ENCODE measurements at regions not wholly inside any gene's neighbourhood (a gene's known extent, or its start where the extent isn't known, plus 50 kb on each side); places are given as distances from the start of the nearest gene placed in this dataset.

- ATAC-seq (replicated peaks in 6 of 8) = no peak
- H3K27ac ChIP-seq = no peak overlapping the region
- WGBS, 10 experiments = 68 to 100% (median 85%) methylated on average over 2 to 6 of the region's 7 CpGs; no CpG with 5 or more reads in 1 of the 10 experiments
- peaks cover 8% of the 10 kb centered on the region in 2 donors for H3K4me1 ChIP-seq (replicated peaks in 1 of 2)
- in situ Hi-C loops (cut with MboI; ENCODE audit: low pct_unique_long_range_greater_than_20kb in 2 of 9, low sequenced_read_pairs in 9 of 9, unreplicated experiment in 9 of 9) = no loop called here
- H3K4me3 ChIP-seq = no peak overlapping the region
These were observed 173.0 kb downstream of the SP3 start for GRCh38 chr2:173792166-173792565.

DNA sequence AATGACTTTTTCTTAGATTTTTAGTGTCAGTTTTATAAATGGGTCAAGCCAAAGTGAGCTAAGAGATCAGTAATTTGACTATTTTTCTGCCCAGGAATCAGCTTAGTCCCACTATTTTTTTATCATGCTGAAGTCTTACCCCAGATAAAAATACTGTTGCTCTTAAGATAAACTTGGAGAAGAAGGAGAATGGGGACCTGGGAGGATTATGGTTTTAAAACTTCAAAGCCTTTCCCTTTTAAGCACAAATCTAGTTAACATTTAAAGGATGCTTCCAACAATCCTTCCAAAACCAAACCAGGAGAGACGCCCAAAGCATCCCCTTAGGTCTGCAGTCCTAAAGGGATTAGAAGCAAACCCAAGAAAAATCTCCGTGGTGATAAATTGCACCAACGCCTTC lies 172.4 kb downstream of the SP3 start:
- ATAC-seq (replicated peaks in 6 of 8) = no peak
- Histone ChIP-seq H3K4me1 (replicated peaks in 1 of 2) (peaks cover 8 to 13% of the 10 kb centered on the region in 2 donors), H3K27ac (no peak overlapping the region), H3K4me3 (no peak overlapping the region)
- in situ Hi-C loops (cut with MboI; ENCODE audit: low pct_unique_long_range_greater_than_20kb in 2 of 9, low sequenced_read_pairs in 9 of 9, unreplicated experiment in 9 of 9) = no loop called here
- WGBS, 10 experiments = 7 to 100% (median 82%) methylated on average over 2 to 3 of the region's 3 CpGs; no CpG with 5 or more reads in 2 of the 10 experiments

GRCh38 chr2:173793709-173794565 lies 171.2 kb downstream of the SP3 start:
- in situ Hi-C loops (cut with MboI; ENCODE audit: low pct_unique_long_range_greater_than_20kb in 2 of 9, low sequenced_read_pairs in 9 of 9, unreplicated experiment in 9 of 9) = no loop called here
- H3K4me1 ChIP-seq (replicated peaks in 1 of 2) = peaks cover 8 to 13% of the 10 kb centered on the region in 2 donors
- 54 to 100% (median 79%) methylated on average over 1 to 12 of the region's 12 CpGs for whole genome bisulfite sequencing, 10 experiments
- no peak overlapping the region for H3K4me3 ChIP-seq
- H3K27ac ChIP-seq = no peak overlapping the region
- ATAC-seq (replicated peaks in 6 of 8) = peak in 1 of 8 experiments; percentile 59

GRCh38 chr2:173797586-173798263 lies 167.4 kb downstream of the SP3 start:
- Histone ChIP-seq H3K27ac (no peak overlapping the region), H3K4me1 (replicated peaks in 1 of 2) (peaks cover 4 to 13% of the 10 kb centered on the region in 2 donors), H3K4me3 (no peak overlapping the region)
- in situ Hi-C loops (cut with MboI; ENCODE audit: low pct_unique_long_range_greater_than_20kb in 2 of 9, low sequenced_read_pairs in 9 of 9, unreplicated experiment in 9 of 9) = no loop called here
- peak in 1 of 8 experiments; percentile 21 for ATAC-seq (replicated peaks in 6 of 8)
- WGBS, 10 experiments = 60 to 100% (median 80%) methylated on average over 1 to 4 of the region's 4 CpGs; no CpG with 5 or more reads in 3 of the 10 experiments

DNA sequence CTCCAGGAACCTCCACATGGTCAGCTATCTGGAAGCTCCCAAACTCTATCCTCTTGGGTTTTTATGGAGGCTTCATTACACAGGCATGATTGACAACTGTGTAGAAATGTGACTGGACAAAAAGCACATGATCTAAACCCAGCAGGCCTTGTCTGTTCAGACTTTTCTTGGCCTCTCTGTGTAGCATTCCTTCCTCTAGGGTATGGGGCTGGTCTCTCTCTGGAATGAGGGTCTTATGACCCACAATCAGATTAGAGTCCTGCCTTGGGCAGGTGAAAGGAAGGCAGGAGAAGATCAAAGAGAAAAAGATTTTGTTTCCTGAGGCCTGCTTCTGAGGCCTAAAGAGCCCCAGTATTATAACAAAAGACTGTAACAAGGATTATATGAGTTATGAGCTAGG lies 162.7 kb downstream of the SP3 start:
- no peak overlapping the region for H3K4me3 ChIP-seq
- in situ Hi-C loops (cut with MboI; ENCODE audit: low pct_unique_long_range_greater_than_20kb in 2 of 9, low sequenced_read_pairs in 9 of 9, unreplicated experiment in 9 of 9) = no loop called here
- no peak overlapping the region for H3K27ac ChIP-seq
- no peak for ATAC-seq (replicated peaks in 6 of 8)
- H3K4me1 ChIP-seq (replicated peaks in 1 of 2) = peaks cover 0 to 9% of the 10 kb centered on the region in 2 donors

DNA sequence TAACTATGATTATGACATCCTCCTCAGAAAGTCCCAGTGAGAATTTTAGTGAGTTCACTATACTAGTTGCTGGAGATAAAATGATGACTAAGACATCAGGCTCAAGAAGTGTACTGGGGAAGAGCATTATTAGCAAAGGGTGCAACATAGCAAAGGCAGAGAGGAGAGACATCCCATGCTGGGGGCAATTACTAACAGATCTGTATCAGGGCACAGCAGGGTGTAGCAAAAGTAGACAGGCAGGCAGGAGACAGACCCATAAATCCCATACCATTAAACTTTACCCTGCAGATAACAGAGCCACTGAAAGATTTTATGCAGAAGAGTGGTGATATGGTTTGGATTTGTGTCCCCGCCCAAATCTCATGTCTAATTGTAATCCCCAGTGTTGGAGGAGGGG lies 161.7 kb downstream of the SP3 start:
- WGBS, 10 experiments = 86 to 100% (median 100%) methylated on average over 1 of the region's 1 CpG; no CpG with 5 or more reads in 7 of the 10 experiments
- no peak overlapping the region for H3K4me3 ChIP-seq
- H3K27ac ChIP-seq = no peak overlapping the region
- H3K4me1 ChIP-seq (replicated peaks in 1 of 2) = peaks cover 0 to 6% of the 10 kb centered on the region in 2 donors
- peak in 2 of 8 experiments; percentile 46 to 62 for ATAC-seq (replicated peaks in 6 of 8)
- in situ Hi-C loops (cut with MboI; ENCODE audit: low pct_unique_long_range_greater_than_20kb in 2 of 9, low sequenced_read_pairs in 9 of 9, unreplicated experiment in 9 of 9) = no loop called here

GRCh38 chr2:173806761-173807160 lies 158.4 kb downstream of the SP3 start:
- in situ Hi-C loops (cut with MboI; ENCODE audit: low pct_unique_long_range_greater_than_20kb in 2 of 9, low sequenced_read_pairs in 9 of 9, unreplicated experiment in 9 of 9) = no loop called here
- WGBS, 10 experiments = 17 to 100% (median 83%) methylated on average over 1 to 2 of the region's 2 CpGs; no CpG with 5 or more reads in 3 of the 10 experiments
- peaks cover 0 to 6% of the 10 kb centered on the region in 2 donors for H3K4me1 ChIP-seq (replicated peaks in 1 of 2)
- no peak overlapping the region for H3K4me3 ChIP-seq
- ATAC-seq (replicated peaks in 6 of 8) = peak in 2 of 8 experiments; percentile 65 to 73
- no peak overlapping the region for H3K27ac ChIP-seq

DNA sequence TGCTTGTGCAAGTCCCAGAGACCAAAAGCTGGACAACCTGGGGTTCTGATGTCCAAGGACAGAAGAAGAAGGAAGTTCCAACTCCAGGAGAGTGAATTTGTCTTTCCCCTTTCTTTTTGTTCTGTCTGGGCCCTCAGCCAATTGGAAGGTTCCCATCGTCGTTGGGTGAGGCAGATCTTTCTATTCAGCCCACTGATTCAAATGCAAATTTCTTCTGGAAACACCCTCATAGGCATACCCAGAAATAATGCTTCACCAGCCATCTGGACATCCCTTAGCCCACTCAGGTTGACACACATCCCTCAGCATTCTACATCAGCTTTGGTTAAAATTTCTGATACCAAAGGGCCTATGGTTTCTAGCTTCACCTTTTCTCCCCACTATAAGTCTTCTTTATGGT lies 156.5 kb downstream of the SP3 start:
- ATAC-seq (replicated peaks in 6 of 8) = peak in 4 of 8 experiments; percentile 46 to 92 (median 66)
- Histone ChIP-seq H3K4me3 (no peak overlapping the region), H3K4me1 (replicated peaks in 1 of 2) (peaks cover 0 to 6% of the 10 kb centered on the region in 2 donors), H3K27ac (no peak overlapping the region)
- WGBS, 10 experiments = 0 to 63% (median 13%) methylated on average over 2 of the region's 2 CpGs; no CpG with 5 or more reads in 4 of the 10 experiments
- in situ Hi-C loops (cut with MboI; ENCODE audit: low pct_unique_long_range_greater_than_20kb in 2 of 9, low sequenced_read_pairs in 9 of 9, unreplicated experiment in 9 of 9) = no loop called here

- ATAC-seq (replicated peaks in 6 of 8) = no peak
- WGBS, 10 experiments = 67 to 100% (median 100%) methylated on average over 1 of the region's 1 CpG; no CpG with 5 or more reads in 7 of the 10 experiments
- no peak overlapping the region for H3K4me3 ChIP-seq
- H3K4me1 ChIP-seq (replicated peaks in 1 of 2) = no peaks in the 10 kb centered on the region
- in situ Hi-C loops (cut with MboI; ENCODE audit: low pct_unique_long_range_greater_than_20kb in 2 of 9, low sequenced_read_pairs in 9 of 9, unreplicated experiment in 9 of 9) = no loop called here
- no peak overlapping the region for H3K27ac ChIP-seq
These were observed 152.9 kb downstream of the SP3 start for GRCh38 chr2:173812321-173812720.

DNA sequence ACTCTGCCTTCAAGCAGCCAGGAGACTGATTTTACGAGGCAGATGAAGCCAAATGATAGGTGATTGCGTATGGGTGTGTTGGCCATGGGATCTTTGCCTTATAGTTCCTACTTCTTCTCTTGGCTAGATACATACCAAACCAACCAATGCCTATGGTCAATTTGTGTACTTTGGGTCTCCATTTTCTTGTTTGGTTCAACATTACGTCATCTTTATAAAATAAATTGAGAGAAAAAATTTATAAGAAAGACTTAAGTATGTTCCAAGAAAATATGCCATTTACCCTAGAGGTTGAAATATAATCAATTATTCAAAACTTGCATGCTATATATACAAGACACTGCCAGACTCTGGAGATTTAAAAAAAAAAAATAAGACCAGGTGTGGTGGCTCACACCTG lies 150.9 kb downstream of the SP3 start:
- no peak overlapping the region for H3K27ac ChIP-seq
- ATAC-seq (replicated peaks in 6 of 8) = no peak
- no peak overlapping the region for H3K4me3 ChIP-seq
- in situ Hi-C loops (cut with MboI; ENCODE audit: low pct_unique_long_range_greater_than_20kb in 2 of 9, low sequenced_read_pairs in 9 of 9, unreplicated experiment in 9 of 9) = no loop called here
- 28 to 100% (median 93%) methylated on average over 2 to 3 of the region's 3 CpGs for WGBS, 10 experiments
- peaks cover 0 to 13% of the 10 kb centered on the region in 2 donors for H3K4me1 ChIP-seq (replicated peaks in 1 of 2)

- H3K4me3 ChIP-seq = no peak overlapping the region
- in situ Hi-C loops (cut with MboI; ENCODE audit: low pct_unique_long_range_greater_than_20kb in 2 of 9, low sequenced_read_pairs in 9 of 9, unreplicated experiment in 9 of 9) = no loop called here
- no peak overlapping the region for H3K27ac ChIP-seq
- ATAC-seq (replicated peaks in 6 of 8) = no peak
- WGBS, 10 experiments = 27 to 100% (median 91%) methylated on average over 3 to 5 of the region's 5 CpGs; no CpG with 5 or more reads in 5 of the 10 experiments
- peaks cover 8 to 27% of the 10 kb centered on the region in 2 donors for H3K4me1 ChIP-seq (replicated peaks in 1 of 2)
These were observed 149.4 kb downstream of the SP3 start for GRCh38 chr2:173815772-173816171.

DNA sequence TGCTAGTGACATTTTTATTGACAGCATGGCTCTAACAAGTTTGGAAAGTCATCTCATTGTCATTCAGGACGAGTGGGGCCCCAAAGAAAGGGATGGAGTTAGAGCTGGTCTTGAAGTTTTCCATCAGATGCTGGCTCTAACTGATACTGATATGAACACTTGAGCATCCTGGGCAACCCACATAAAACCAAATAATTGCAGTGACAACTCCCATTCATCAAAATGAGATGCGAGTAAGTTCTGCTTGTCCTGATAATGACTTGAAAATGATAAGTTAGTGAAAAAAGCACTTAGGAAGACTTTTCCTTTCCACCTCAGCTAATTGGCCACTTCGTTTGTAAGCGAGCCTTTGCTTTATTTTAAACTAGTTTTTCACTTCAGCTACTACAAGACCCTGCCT lies 147.6 kb downstream of the SP3 start:
- 31 to 100% (median 88%) methylated on average over 1 to 4 of the region's 4 CpGs; no CpG with 5 or more reads in 1 of the 10 experiments for WGBS, 10 experiments
- ATAC-seq (replicated peaks in 6 of 8) = no peak
- no peak overlapping the region for H3K4me3 ChIP-seq
- in situ Hi-C loops (cut with MboI; ENCODE audit: low pct_unique_long_range_greater_than_20kb in 2 of 9, low sequenced_read_pairs in 9 of 9, unreplicated experiment in 9 of 9) = no loop called here
- H3K4me1 ChIP-seq (replicated peaks in 1 of 2) = peaks cover 8 to 27% of the 10 kb centered on the region in 2 donors
- no peak overlapping the region for H3K27ac ChIP-seq

- ATAC-seq (replicated peaks in 6 of 8) = no peak
- H3K27ac ChIP-seq = no peak overlapping the region
- in situ Hi-C loops (cut with MboI; ENCODE audit: low pct_unique_long_range_greater_than_20kb in 2 of 9, low sequenced_read_pairs in 9 of 9, unreplicated experiment in 9 of 9) = no loop called here
- H3K4me1 ChIP-seq (replicated peaks in 1 of 2) = peaks cover 8 to 27% of the 10 kb centered on the region in 2 donors
- no peak overlapping the region for H3K4me3 ChIP-seq
- 67 to 100% (median 90%) methylated on average over 1 to 4 of the region's 4 CpGs; no CpG with 5 or more reads in 1 of the 10 experiments for WGBS, 10 experiments
These were observed 146.9 kb downstream of the SP3 start for GRCh38 chr2:173818285-173818684.
